ENCODE measurements at regions not wholly inside any gene's neighbourhood (a gene's known extent, or its start where the extent isn't known, plus 50 kb on each side); places are given as distances from the start of the nearest gene placed in this dataset.

DNA sequence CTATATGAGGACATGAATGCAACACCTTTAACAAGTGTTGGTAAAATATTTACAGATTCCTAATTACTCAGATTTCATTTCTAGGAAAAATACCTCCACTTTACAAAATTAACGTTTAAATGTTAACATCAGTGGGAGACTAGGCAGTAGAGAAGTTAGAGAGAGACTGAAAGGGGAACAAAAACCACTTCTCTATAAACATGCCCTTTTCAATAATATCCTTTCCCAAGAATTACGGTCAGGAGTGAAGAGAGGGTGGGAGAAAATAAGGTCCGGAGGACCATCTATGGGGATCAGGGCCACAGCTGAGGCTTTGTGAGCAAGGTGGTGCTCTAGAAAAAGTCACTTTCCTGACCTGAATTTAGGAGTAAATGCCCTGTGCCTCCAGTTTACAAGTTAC, 65.3 kb upstream of the WIPF1 start:
- no peak overlapping the region for H3K23ac ChIP-seq (ENCODE audit: low read length)
- DNase-seq, result no peak
- no peak overlapping the region for H3K9ac ChIP-seq (ENCODE audit: low read length)
- no peak overlapping the region for H3K56ac ChIP-seq (ENCODE audit: low read length)
- no peak overlapping the region for H3K18ac ChIP-seq (ENCODE audit: low read length)
- no peaks in the 10 kb centered on the region for H3K4me1 ChIP-seq (ENCODE audit: control insufficient read depth, low read depth, low read length)
- H4K8ac ChIP-seq (ENCODE audit: low read depth, low read length), result no peak overlapping the region
- no peak overlapping the region for H2AK5ac ChIP-seq (ENCODE audit: low read length)
- no peak overlapping the region for H2BK15ac ChIP-seq (replicated peaks; ENCODE audit: low read depth)
- no peak overlapping the region for H3K4ac ChIP-seq (ENCODE audit: low read depth, low read length)
- H2BK120ac ChIP-seq (ENCODE audit: low read depth, low read length), result no peak overlapping the region
- peaks cover 9% of the 10 kb centered on the region for H3K79me1 ChIP-seq (ENCODE audit: low read length)
- H3K79me2 ChIP-seq (ENCODE audit: control insufficient read depth, insufficient read depth, low read length), result no peaks in the 10 kb centered on the region
- no peak overlapping the region for H4K5ac ChIP-seq (ENCODE audit: low read length)
- H3K27me3 ChIP-seq (ENCODE audit: insufficient read depth, low read length, poor library complexity), result no peaks in the 10 kb centered on the region
- H3K27ac ChIP-seq (ENCODE audit: low read depth, low read length), result no peak overlapping the region
- H3K4me2 ChIP-seq (ENCODE audit: low read length), result no peak overlapping the region
- H3K4me3 ChIP-seq (ENCODE audit: low read length), result no peak overlapping the region
- WGBS (ENCODE audit: extremely low coverage, insufficient coverage, low lambda C conversion rate), result no CpG with 5 or more reads among the region's 3 CpGs
- H3K36me3 ChIP-seq (ENCODE audit: control insufficient read depth, insufficient read depth, low read length), result no peaks in the 10 kb centered on the region
- no peak overlapping the region for H2BK5ac ChIP-seq (ENCODE audit: low read length)

DNA sequence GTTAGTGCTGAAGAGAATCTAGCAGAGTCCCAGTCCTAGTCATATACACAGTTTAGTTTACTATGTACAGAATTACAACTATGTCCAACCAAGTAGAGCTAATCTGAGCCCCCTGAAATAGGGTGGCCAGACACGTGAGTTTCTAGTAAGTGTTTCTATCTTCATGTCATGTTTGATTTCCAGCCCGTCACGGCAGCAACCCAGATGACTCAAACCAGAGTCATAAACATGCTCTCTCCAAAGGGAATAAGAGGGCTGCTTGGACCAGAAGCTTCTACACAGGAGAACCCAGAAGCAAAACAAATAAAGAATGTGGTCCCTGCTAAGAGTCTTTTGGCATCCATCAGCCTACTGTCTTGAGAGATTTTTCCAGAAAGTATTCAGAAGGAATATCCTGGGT, 64.9 kb upstream of the WIPF1 start:
- no peaks in the 10 kb centered on the region for H3K4me1 ChIP-seq (ENCODE audit: control insufficient read depth, low read depth, low read length)
- H2BK15ac ChIP-seq (replicated peaks; ENCODE audit: low read depth), result no peak overlapping the region
- H4K5ac ChIP-seq (ENCODE audit: low read length), result no peak overlapping the region
- H3K4ac ChIP-seq (ENCODE audit: low read depth, low read length), result no peak overlapping the region
- no peak overlapping the region for H3K4me3 ChIP-seq (ENCODE audit: low read length)
- H3K4me2 ChIP-seq (ENCODE audit: low read length), result no peak overlapping the region
- H3K27me3 ChIP-seq (ENCODE audit: insufficient read depth, low read length, poor library complexity), result no peaks in the 10 kb centered on the region
- no peak for DNase-seq
- no peak overlapping the region for H3K9ac ChIP-seq (ENCODE audit: low read length)
- peaks cover 9% of the 10 kb centered on the region for H3K79me1 ChIP-seq (ENCODE audit: low read length)
- no peak overlapping the region for H3K23ac ChIP-seq (ENCODE audit: low read length)
- no peak overlapping the region for H3K56ac ChIP-seq (ENCODE audit: low read length)
- no peaks in the 10 kb centered on the region for H3K79me2 ChIP-seq (ENCODE audit: control insufficient read depth, insufficient read depth, low read length)
- WGBS (ENCODE audit: extremely low coverage, insufficient coverage, low lambda C conversion rate), result no CpG with 5 or more reads among the region's 3 CpGs
- H2BK120ac ChIP-seq (ENCODE audit: low read depth, low read length), result no peak overlapping the region
- no peak overlapping the region for H2AK5ac ChIP-seq (ENCODE audit: low read length)
- no peak overlapping the region for H4K8ac ChIP-seq (ENCODE audit: low read depth, low read length)
- H2BK5ac ChIP-seq (ENCODE audit: low read length), result no peak overlapping the region
- no peaks in the 10 kb centered on the region for H3K36me3 ChIP-seq (ENCODE audit: control insufficient read depth, insufficient read depth, low read length)
- no peak overlapping the region for H3K18ac ChIP-seq (ENCODE audit: low read length)
- H3K27ac ChIP-seq (ENCODE audit: low read depth, low read length), result no peak overlapping the region

- H3K79me1 ChIP-seq (ENCODE audit: low read length), result peaks cover 7% of the 10 kb centered on the region
- H3K23ac ChIP-seq (ENCODE audit: low read length), result no peak overlapping the region
- H3K4ac ChIP-seq (ENCODE audit: low read depth, low read length), result no peak overlapping the region
- H3K36me3 ChIP-seq (ENCODE audit: control insufficient read depth, insufficient read depth, low read length), result no peaks in the 10 kb centered on the region
- H4K8ac ChIP-seq (ENCODE audit: low read depth, low read length), result no peak overlapping the region
- H3K27me3 ChIP-seq (ENCODE audit: insufficient read depth, low read length, poor library complexity), result no peaks in the 10 kb centered on the region
- H3K27ac ChIP-seq (ENCODE audit: low read depth, low read length), result no peak overlapping the region
- H2BK5ac ChIP-seq (ENCODE audit: low read length), result no peak overlapping the region
- no peak overlapping the region for H3K4me3 ChIP-seq (ENCODE audit: low read length)
- no peak overlapping the region for H3K9ac ChIP-seq (ENCODE audit: low read length)
- no peak overlapping the region for H3K18ac ChIP-seq (ENCODE audit: low read length)
- H3K56ac ChIP-seq (ENCODE audit: low read length), result no peak overlapping the region
- no peak overlapping the region for H2AK5ac ChIP-seq (ENCODE audit: low read length)
- H2BK15ac ChIP-seq (replicated peaks; ENCODE audit: low read depth), result no peak overlapping the region
- whole genome bisulfite sequencing (ENCODE audit: extremely low coverage, insufficient coverage, low lambda C conversion rate), result no CpG with 5 or more reads among the region's 9 CpGs
- no peak overlapping the region for H4K5ac ChIP-seq (ENCODE audit: low read length)
- no peak overlapping the region for H3K4me2 ChIP-seq (ENCODE audit: low read length)
- no peaks in the 10 kb centered on the region for H3K4me1 ChIP-seq (ENCODE audit: control insufficient read depth, low read depth, low read length)
- H2BK120ac ChIP-seq (ENCODE audit: low read depth, low read length), result no peak overlapping the region
- no peaks in the 10 kb centered on the region for H3K79me2 ChIP-seq (ENCODE audit: control insufficient read depth, insufficient read depth, low read length)
- no peak for DNase-seq
Observed at GRCh38 chr2:174660984-174661675, 63.5 kb upstream of the WIPF1 start.

- H3K9ac ChIP-seq (ENCODE audit: low read length), result no peak overlapping the region
- peaks cover 12% of the 10 kb centered on the region for H3K79me1 ChIP-seq (ENCODE audit: low read length)
- H3K4me2 ChIP-seq (ENCODE audit: low read length), result no peak overlapping the region
- H3K56ac ChIP-seq (ENCODE audit: low read length), result no peak overlapping the region
- no peaks in the 10 kb centered on the region for H3K27me3 ChIP-seq (ENCODE audit: insufficient read depth, low read length, poor library complexity)
- H3K23ac ChIP-seq (ENCODE audit: low read length), result no peak overlapping the region
- WGBS (ENCODE audit: extremely low coverage, insufficient coverage, low lambda C conversion rate), result no CpG with 5 or more reads among the region's 7 CpGs
- no peak overlapping the region for H2AK5ac ChIP-seq (ENCODE audit: low read length)
- H2BK120ac ChIP-seq (ENCODE audit: low read depth, low read length), result no peak overlapping the region
- H3K36me3 ChIP-seq (ENCODE audit: control insufficient read depth, insufficient read depth, low read length), result no peaks in the 10 kb centered on the region
- H3K4me1 ChIP-seq (ENCODE audit: control insufficient read depth, low read depth, low read length), result no peaks in the 10 kb centered on the region
- H3K79me2 ChIP-seq (ENCODE audit: control insufficient read depth, insufficient read depth, low read length), result no peaks in the 10 kb centered on the region
- H3K4ac ChIP-seq (ENCODE audit: low read depth, low read length), result no peak overlapping the region
- H4K8ac ChIP-seq (ENCODE audit: low read depth, low read length), result no peak overlapping the region
- H3K4me3 ChIP-seq (ENCODE audit: low read length), result no peak overlapping the region
- H4K5ac ChIP-seq (ENCODE audit: low read length), result no peak overlapping the region
- no peak overlapping the region for H2BK5ac ChIP-seq (ENCODE audit: low read length)
- no peak overlapping the region for H2BK15ac ChIP-seq (replicated peaks; ENCODE audit: low read depth)
- H3K27ac ChIP-seq (ENCODE audit: low read depth, low read length), result no peak overlapping the region
- H3K18ac ChIP-seq (ENCODE audit: low read length), result no peak overlapping the region
- no peak for DNase-seq
Observed at GRCh38 chr2:174659069-174659900, 61.7 kb upstream of the WIPF1 start.

DNA sequence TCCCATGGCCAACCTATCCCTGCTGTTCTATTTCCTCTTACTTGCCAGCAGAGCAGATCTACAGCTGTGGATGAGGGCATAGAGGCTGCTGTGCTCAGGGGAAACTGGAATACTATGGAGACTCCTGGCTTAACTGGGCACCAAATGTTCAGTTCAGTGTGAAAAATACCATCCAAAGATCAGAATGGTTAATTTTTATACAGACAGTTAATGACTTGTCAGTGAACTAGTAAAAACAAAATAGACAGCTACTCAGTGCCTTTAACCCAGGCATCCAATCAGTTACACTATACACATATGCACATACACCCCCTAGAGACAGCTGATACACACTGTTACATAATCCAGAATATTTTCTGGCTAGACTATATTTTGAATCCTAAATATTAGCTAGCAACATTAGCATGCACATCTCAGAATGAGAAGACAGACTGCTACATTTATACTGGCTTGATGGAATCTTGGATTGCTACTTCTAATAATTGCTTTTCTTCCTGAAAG, 59.1 kb upstream of the WIPF1 start:
- no peaks in the 10 kb centered on the region for H3K4me1 ChIP-seq (ENCODE audit: control insufficient read depth, low read depth, low read length)
- H3K23ac ChIP-seq (ENCODE audit: low read length), result no peak overlapping the region
- H3K79me2 ChIP-seq (ENCODE audit: control insufficient read depth, insufficient read depth, low read length), result no peaks in the 10 kb centered on the region
- no peak for DNase-seq
- no peak overlapping the region for H4K8ac ChIP-seq (ENCODE audit: low read depth, low read length)
- H4K5ac ChIP-seq (ENCODE audit: low read length), result no peak overlapping the region
- H3K18ac ChIP-seq (ENCODE audit: low read length), result no peak overlapping the region
- no peaks in the 10 kb centered on the region for H3K27me3 ChIP-seq (ENCODE audit: insufficient read depth, low read length, poor library complexity)
- H3K4me2 ChIP-seq (ENCODE audit: low read length), result no peak overlapping the region
- H2AK5ac ChIP-seq (ENCODE audit: low read length), result no peak overlapping the region
- no peak overlapping the region for H3K4me3 ChIP-seq (ENCODE audit: low read length)
- H3K27ac ChIP-seq (ENCODE audit: low read depth, low read length), result no peak overlapping the region
- H3K4ac ChIP-seq (ENCODE audit: low read depth, low read length), result no peak overlapping the region
- no peak overlapping the region for H2BK5ac ChIP-seq (ENCODE audit: low read length)
- H3K79me1 ChIP-seq (ENCODE audit: low read length), result peaks cover 8% of the 10 kb centered on the region
- H3K36me3 ChIP-seq (ENCODE audit: control insufficient read depth, insufficient read depth, low read length), result no peaks in the 10 kb centered on the region
- no peak overlapping the region for H3K56ac ChIP-seq (ENCODE audit: low read length)
- H2BK120ac ChIP-seq (ENCODE audit: low read depth, low read length), result no peak overlapping the region
- H2BK15ac ChIP-seq (replicated peaks; ENCODE audit: low read depth), result no peak overlapping the region
- no peak overlapping the region for H3K9ac ChIP-seq (ENCODE audit: low read length)

Measured in mesendoderm (in vitro differentiated cells).